ENCODE measurements at regions not wholly inside any gene's neighbourhood (a gene's known extent, or its start where the extent isn't known, plus 50 kb on each side); places are given as distances from the start of the nearest gene placed in this dataset.

GRCh38 chr21:18603980-18604379 is 200.4 kb upstream of the TMPRSS15 start:
- 100% methylated on average over 1 of the region's 3 CpGs for WGBS (ENCODE audit: insufficient coverage)

GRCh38 chr21:18608226-18608625 is 204.6 kb upstream of the TMPRSS15 start:
- DNase-seq (ENCODE audit: low read depth in 4 of 6, low spot score in 6 of 6) = peak in 2 of 6 donors; percentile 73 to 75
- H3K4me3 ChIP-seq (ENCODE audit: low read depth, low read length) = no peak overlapping the region
- no peaks in the 10 kb centered on the region for H3K4me1 ChIP-seq (ENCODE audit: control insufficient read depth, insufficient read depth, low read length)
- no peaks in the 10 kb centered on the region for H3K9me3 ChIP-seq (ENCODE audit: control insufficient read depth, insufficient read depth, low read length)
- H3K27me3 ChIP-seq (ENCODE audit: control insufficient read depth, insufficient read depth, low read length) = no peaks in the 10 kb centered on the region
- H3K36me3 ChIP-seq (ENCODE audit: control insufficient read depth, insufficient read depth, low read length) = no peaks in the 10 kb centered on the region
- no CpG with 5 or more reads among the region's 1 CpG for WGBS (ENCODE audit: insufficient coverage)
- H3K27ac ChIP-seq (ENCODE audit: low read depth, low read length) = no peak overlapping the region

More at GRCh38 chr21:18603980-18604379, 200.4 kb upstream of the TMPRSS15 start:
- no peak for DNase-seq (ENCODE audit: low read depth in 4 of 6, low spot score in 6 of 6)
- Histone ChIP-seq H3K27ac (ENCODE audit: low read depth, low read length) (no peak overlapping the region), H3K36me3 (ENCODE audit: control insufficient read depth, insufficient read depth, low read length) (no peaks in the 10 kb centered on the region), H3K4me1 (ENCODE audit: control insufficient read depth, insufficient read depth, low read length) (no peaks in the 10 kb centered on the region), H3K9me3 (ENCODE audit: control insufficient read depth, insufficient read depth, low read length) (no peaks in the 10 kb centered on the region), H3K4me3 (ENCODE audit: low read depth, low read length) (no peak overlapping the region), H3K27me3 (ENCODE audit: control insufficient read depth, insufficient read depth, low read length) (no peaks in the 10 kb centered on the region)

DNA sequence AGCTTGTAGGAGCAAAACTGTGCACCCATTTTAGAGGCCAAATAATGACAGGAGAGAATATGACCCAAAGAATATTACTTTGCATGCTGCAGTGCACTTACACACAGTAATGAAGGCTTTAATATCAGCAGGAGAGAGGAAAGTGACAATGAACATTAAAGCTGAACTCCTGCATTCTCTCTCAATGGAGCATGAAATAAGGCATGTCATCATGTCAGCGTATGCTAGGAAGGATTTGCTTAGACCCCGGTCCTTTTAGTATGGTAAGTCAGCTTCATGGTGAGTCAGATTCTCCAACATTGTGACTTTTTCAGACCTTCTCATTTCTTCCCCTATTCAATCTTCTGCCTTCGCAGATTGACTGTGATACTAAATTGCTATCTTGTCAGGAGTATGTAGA is 210.7 kb upstream of the TMPRSS15 start:
- Histone ChIP-seq H3K9me3 (ENCODE audit: control insufficient read depth, insufficient read depth, low read length) (no peaks in the 10 kb centered on the region), H3K27ac (ENCODE audit: low read depth, low read length) (no peak overlapping the region), H3K4me1 (ENCODE audit: control insufficient read depth, insufficient read depth, low read length) (no peaks in the 10 kb centered on the region), H3K36me3 (ENCODE audit: control insufficient read depth, insufficient read depth, low read length) (no peaks in the 10 kb centered on the region), H3K4me3 (ENCODE audit: low read depth, low read length) (no peak overlapping the region), H3K27me3 (ENCODE audit: control insufficient read depth, insufficient read depth, low read length) (no peaks in the 10 kb centered on the region)
- WGBS (ENCODE audit: insufficient coverage) = 28% methylated on average over 2 of the region's 3 CpGs
- DNase-seq (ENCODE audit: low read depth in 4 of 6, low spot score in 6 of 6) = peak in 1 of 6 donors; percentile 73

DNA sequence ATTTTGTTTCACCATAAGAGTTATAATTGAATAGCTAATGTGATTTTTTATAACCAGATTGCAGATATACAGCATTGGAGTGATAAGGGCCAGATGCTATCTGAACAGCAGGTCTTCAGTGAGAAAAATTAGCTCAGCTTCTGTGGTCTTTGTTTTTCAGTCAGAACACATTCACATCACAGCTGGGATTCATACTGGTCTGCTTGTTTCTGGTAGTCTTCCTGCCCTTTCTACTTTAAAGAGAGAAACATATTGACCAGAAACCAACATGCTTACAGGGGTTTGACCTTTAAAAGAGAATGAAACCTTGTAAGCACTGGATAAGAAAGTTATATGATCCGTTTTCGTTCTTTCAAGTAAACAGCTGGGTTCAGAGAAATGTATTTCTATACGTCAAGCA is 213.7 kb upstream of the TMPRSS15 start:
- WGBS (ENCODE audit: insufficient coverage) = no CpG with 5 or more reads among the region's 3 CpGs
- H3K27ac ChIP-seq (ENCODE audit: low read depth, low read length) = no peak overlapping the region
- DNase-seq (ENCODE audit: low read depth in 4 of 6, low spot score in 6 of 6) = peak in 2 of 6 donors; percentile 16 to 56
- no peaks in the 10 kb centered on the region for H3K27me3 ChIP-seq (ENCODE audit: control insufficient read depth, insufficient read depth, low read length)
- H3K36me3 ChIP-seq (ENCODE audit: control insufficient read depth, insufficient read depth, low read length) = no peaks in the 10 kb centered on the region
- no peaks in the 10 kb centered on the region for H3K9me3 ChIP-seq (ENCODE audit: control insufficient read depth, insufficient read depth, low read length)
- no peaks in the 10 kb centered on the region for H3K4me1 ChIP-seq (ENCODE audit: control insufficient read depth, insufficient read depth, low read length)
- no peak overlapping the region for H3K4me3 ChIP-seq (ENCODE audit: low read depth, low read length)

DNA sequence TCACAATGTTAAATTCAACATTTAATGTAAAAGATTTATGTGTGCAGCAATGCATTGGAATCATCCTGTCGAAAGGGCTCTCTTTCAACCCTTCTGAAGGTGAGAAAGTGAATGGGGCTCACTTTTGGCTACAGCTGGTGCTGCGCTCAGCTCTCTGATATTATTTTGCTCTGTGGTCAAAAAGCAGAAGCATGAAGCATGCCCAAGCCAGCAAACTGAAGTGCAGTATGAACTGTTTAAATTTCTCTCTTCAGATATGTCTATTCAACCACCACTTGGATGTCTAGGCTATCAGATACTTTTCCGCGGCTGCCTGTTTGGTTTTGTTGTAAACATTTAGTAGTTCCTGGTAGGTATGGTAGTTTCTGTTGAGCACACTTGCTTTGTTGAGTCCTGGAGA is 216.9 kb upstream of the TMPRSS15 start:
- no peaks in the 10 kb centered on the region for H3K4me1 ChIP-seq (ENCODE audit: control insufficient read depth, insufficient read depth, low read length)
- no peaks in the 10 kb centered on the region for H3K27me3 ChIP-seq (ENCODE audit: control insufficient read depth, insufficient read depth, low read length)
- no peaks in the 10 kb centered on the region for H3K36me3 ChIP-seq (ENCODE audit: control insufficient read depth, insufficient read depth, low read length)
- H3K9me3 ChIP-seq (ENCODE audit: control insufficient read depth, insufficient read depth, low read length) = no peaks in the 10 kb centered on the region
- H3K27ac ChIP-seq (ENCODE audit: low read depth, low read length) = no peak overlapping the region
- no peak overlapping the region for H3K4me3 ChIP-seq (ENCODE audit: low read depth, low read length)
- 89% methylated on average over 3 of the region's 4 CpGs for WGBS (ENCODE audit: insufficient coverage)
- no peak for DNase-seq (ENCODE audit: low read depth in 4 of 6, low spot score in 6 of 6)

DNA sequence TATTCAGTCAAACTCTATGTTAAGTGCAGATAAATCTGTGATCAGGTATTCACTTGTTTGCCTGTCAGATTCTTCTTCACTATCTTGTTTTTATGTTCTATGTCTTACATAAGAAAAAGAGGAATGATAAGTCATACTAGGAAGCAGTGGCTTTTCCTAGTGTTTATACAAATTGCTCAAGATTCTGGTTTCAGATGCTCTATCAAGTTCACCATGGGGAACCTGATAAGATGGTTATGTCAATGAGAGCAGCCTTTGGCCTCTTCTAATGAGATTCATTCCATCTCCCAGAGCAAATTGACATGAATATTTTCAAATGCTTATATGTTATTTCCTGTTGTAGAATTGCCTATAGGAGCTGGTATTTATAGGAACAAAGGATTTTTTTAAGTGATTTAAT is 218.8 kb upstream of the TMPRSS15 start:
- Histone ChIP-seq H3K9me3 (ENCODE audit: control insufficient read depth, insufficient read depth, low read length) (no peaks in the 10 kb centered on the region), H3K27ac (ENCODE audit: low read depth, low read length) (no peak overlapping the region), H3K4me1 (ENCODE audit: control insufficient read depth, insufficient read depth, low read length) (no peaks in the 10 kb centered on the region), H3K36me3 (ENCODE audit: control insufficient read depth, insufficient read depth, low read length) (no peaks in the 10 kb centered on the region), H3K27me3 (ENCODE audit: control insufficient read depth, insufficient read depth, low read length) (no peaks in the 10 kb centered on the region), H3K4me3 (ENCODE audit: low read depth, low read length) (no peak overlapping the region)
- no peak for DNase-seq (ENCODE audit: low read depth in 4 of 6, low spot score in 6 of 6)

GRCh38 chr21:18630446-18630845 is 226.9 kb upstream of the TMPRSS15 start:
- H3K4me3 ChIP-seq (ENCODE audit: low read depth, low read length) = no peak overlapping the region
- no peaks in the 10 kb centered on the region for H3K4me1 ChIP-seq (ENCODE audit: control insufficient read depth, insufficient read depth, low read length)
- no CpG with 5 or more reads among the region's 2 CpGs for WGBS (ENCODE audit: insufficient coverage)
- no peak overlapping the region for H3K27ac ChIP-seq (ENCODE audit: low read depth, low read length)
- H3K27me3 ChIP-seq (ENCODE audit: control insufficient read depth, insufficient read depth, low read length) = no peaks in the 10 kb centered on the region
- no peak for DNase-seq (ENCODE audit: low read depth in 4 of 6, low spot score in 6 of 6)
- H3K9me3 ChIP-seq (ENCODE audit: control insufficient read depth, insufficient read depth, low read length) = no peaks in the 10 kb centered on the region
- H3K36me3 ChIP-seq (ENCODE audit: control insufficient read depth, insufficient read depth, low read length) = no peaks in the 10 kb centered on the region

GRCh38 chr21:18636897-18637296 is 233.3 kb upstream of the TMPRSS15 start:
- 100% methylated on average over 1 of the region's 2 CpGs for WGBS (ENCODE audit: insufficient coverage)
- Histone ChIP-seq H3K4me3 (ENCODE audit: low read depth, low read length) (no peak overlapping the region), H3K9me3 (ENCODE audit: control insufficient read depth, insufficient read depth, low read length) (no peaks in the 10 kb centered on the region), H3K27ac (ENCODE audit: low read depth, low read length) (no peak overlapping the region), H3K4me1 (ENCODE audit: control insufficient read depth, insufficient read depth, low read length) (no peaks in the 10 kb centered on the region), H3K27me3 (ENCODE audit: control insufficient read depth, insufficient read depth, low read length) (no peaks in the 10 kb centered on the region), H3K36me3 (ENCODE audit: control insufficient read depth, insufficient read depth, low read length) (no peaks in the 10 kb centered on the region)
- DNase-seq (ENCODE audit: low read depth in 4 of 6, low spot score in 6 of 6) = no peak

- no CpG with 5 or more reads among the region's 1 CpG for WGBS (ENCODE audit: insufficient coverage)
- Histone ChIP-seq H3K4me1 (ENCODE audit: control insufficient read depth, insufficient read depth, low read length) (no peaks in the 10 kb centered on the region), H3K27ac (ENCODE audit: low read depth, low read length) (no peak overlapping the region), H3K9me3 (ENCODE audit: control insufficient read depth, insufficient read depth, low read length) (no peaks in the 10 kb centered on the region), H3K27me3 (ENCODE audit: control insufficient read depth, insufficient read depth, low read length) (no peaks in the 10 kb centered on the region), H3K4me3 (ENCODE audit: low read depth, low read length) (no peak overlapping the region), H3K36me3 (ENCODE audit: control insufficient read depth, insufficient read depth, low read length) (no peaks in the 10 kb centered on the region)
- peak in 1 of 6 donors; percentile 51 for DNase-seq (ENCODE audit: low read depth in 4 of 6, low spot score in 6 of 6)
These were observed 242.5 kb upstream of the TMPRSS15 start for GRCh38 chr21:18646116-18646515.

DNA sequence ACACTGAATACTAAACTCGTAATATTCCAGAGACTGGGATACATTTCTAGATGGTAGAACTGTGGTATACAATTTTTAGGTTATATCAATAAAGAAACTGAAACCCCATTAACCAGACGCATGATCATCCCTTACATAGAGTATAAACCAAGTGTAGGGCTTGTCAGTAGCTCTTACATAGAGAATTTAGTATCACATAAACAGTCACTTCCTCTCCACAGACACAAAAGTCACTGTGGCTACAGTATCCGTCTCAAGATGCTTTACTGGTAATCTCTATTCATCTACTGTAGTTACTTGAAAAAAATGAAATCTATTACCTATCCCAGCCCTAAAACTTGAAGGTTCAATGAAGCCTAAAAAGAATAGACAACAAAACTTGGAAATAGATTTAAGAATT is 252.3 kb upstream of the TMPRSS15 start:
- Histone ChIP-seq H3K36me3 (ENCODE audit: control insufficient read depth, insufficient read depth, low read length) (no peaks in the 10 kb centered on the region), H3K4me3 (ENCODE audit: low read depth, low read length) (no peak overlapping the region), H3K27me3 (ENCODE audit: control insufficient read depth, insufficient read depth, low read length) (no peaks in the 10 kb centered on the region), H3K4me1 (ENCODE audit: control insufficient read depth, insufficient read depth, low read length) (no peaks in the 10 kb centered on the region), H3K27ac (ENCODE audit: low read depth, low read length) (no peak overlapping the region), H3K9me3 (ENCODE audit: control insufficient read depth, insufficient read depth, low read length) (no peaks in the 10 kb centered on the region)
- WGBS (ENCODE audit: insufficient coverage) = no CpG with 5 or more reads among the region's 3 CpGs
- DNase-seq (ENCODE audit: low read depth in 4 of 6, low spot score in 6 of 6) = no peak

Data from spinal cord (tissue), 9 donors.